ENCODE measurements at regions not wholly inside any gene's neighbourhood (a gene's known extent, or its start where the extent isn't known, plus 50 kb on each side); places are given as distances from the start of the nearest gene placed in this dataset.
"Not testable (repeated sequence)": the region's sequence is repeated elsewhere in the genome, so short reads cannot be mapped to it uniquely, and the experiment has no call there.

DNA sequence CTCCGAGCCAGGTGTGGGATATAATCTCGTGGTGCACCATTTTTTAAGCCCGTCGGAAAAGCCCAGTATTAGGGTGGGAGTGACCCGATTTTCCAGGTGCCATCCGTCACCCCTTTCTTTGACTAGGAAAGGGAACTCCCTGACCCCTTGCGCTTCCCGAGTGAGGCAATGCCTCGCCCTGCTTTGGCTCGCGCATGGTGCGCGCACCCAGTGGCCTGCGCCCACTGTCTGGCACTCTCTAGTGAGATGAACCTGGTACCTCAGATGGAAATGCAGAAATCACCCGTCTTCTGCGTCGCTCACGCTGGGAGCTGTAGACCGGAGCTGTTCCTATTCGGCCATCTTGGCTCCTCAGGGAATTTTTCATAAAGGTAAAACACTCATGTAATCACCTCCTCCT, 63.9 kb downstream of the RWDD3 start:
- not testable (repeated sequence) for H3K27me3 ChIP-seq, H3K36me3 ChIP-seq, H3K9me3 ChIP-seq, H3K4me3 ChIP-seq, DNase-seq

DNA sequence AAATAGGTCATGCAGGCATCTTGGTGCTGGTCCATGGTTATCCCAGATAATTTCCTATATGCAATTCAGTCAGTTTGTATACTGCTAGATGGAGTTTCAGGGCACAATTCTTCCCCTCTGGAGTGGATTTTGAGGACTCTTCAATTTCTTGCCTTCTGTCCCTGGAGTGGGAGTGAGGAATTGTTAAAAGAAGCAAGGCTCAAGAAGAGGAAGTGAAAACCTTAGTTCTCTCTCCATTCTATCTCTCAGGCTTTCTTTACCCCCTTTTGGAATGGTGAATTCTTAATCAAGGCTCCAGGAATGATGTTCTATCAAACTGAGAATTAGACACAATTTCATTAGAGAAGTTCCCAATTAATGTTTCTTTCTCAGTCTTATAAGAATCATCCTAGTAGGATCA, 67.1 kb downstream of the RWDD3 start:
- Histone ChIP-seq H3K4me3 (no peak overlapping the region), H3K9me3 (no peaks in the 10 kb centered on the region), H3K27me3 (no peaks in the 10 kb centered on the region; the same call in 1 of the 2 replicates), H3K36me3 (no peaks in the 10 kb centered on the region)
- DNase-seq = no peak

DNA sequence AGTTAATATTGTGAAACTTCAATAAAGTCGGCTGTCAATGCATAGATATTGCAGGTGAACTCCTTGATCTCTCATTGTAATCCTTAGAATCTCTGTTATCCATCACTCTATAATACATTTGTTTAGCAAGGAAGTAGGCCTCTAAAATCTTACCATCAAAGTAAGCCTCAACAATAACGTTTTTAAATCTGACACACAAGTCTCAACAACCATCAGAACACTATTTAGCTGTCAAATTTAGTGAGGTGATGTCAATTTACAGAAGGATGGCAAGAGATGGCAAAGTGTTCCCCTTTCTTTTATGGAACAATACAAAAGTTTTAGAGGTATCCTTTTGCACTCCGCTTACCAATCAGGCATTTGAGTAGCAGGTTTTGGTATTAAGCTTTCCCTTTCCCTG, 67.6 kb downstream of the RWDD3 start:
- no peak for DNase-seq
- H3K4me3 ChIP-seq = no peak overlapping the region
- H3K9me3 ChIP-seq = no peaks in the 10 kb centered on the region
- H3K36me3 ChIP-seq = no peaks in the 10 kb centered on the region
- H3K27me3 ChIP-seq = no peaks in the 10 kb centered on the region; the same call in 1 of the 2 replicates

DNA sequence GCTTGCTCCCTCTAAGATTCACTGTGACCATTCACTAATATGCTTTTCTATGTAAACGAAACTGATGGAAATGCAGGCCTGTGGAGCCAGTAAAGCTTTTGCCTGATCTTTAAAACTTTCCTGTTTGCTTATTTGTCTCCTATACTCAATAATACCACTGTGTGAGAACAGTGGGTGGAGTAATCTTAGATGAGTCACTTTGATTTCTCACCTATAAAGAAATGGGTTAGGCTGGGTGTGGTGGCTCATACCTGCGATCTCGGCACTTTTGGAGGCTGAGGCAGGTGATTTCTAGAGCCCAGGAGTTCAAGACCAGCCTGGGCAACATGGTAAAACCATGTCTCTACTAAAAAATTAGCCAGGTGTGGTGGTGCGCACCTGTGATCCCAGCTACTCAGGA, 70.8 kb downstream of the RWDD3 start:
- H3K36me3 ChIP-seq = no peaks in the 10 kb centered on the region
- DNase-seq = no peak
- no peak overlapping the region for H3K4me3 ChIP-seq
- peaks cover 9% of the 10 kb centered on the region for H3K27me3 ChIP-seq
- H3K9me3 ChIP-seq = no peaks in the 10 kb centered on the region

DNA sequence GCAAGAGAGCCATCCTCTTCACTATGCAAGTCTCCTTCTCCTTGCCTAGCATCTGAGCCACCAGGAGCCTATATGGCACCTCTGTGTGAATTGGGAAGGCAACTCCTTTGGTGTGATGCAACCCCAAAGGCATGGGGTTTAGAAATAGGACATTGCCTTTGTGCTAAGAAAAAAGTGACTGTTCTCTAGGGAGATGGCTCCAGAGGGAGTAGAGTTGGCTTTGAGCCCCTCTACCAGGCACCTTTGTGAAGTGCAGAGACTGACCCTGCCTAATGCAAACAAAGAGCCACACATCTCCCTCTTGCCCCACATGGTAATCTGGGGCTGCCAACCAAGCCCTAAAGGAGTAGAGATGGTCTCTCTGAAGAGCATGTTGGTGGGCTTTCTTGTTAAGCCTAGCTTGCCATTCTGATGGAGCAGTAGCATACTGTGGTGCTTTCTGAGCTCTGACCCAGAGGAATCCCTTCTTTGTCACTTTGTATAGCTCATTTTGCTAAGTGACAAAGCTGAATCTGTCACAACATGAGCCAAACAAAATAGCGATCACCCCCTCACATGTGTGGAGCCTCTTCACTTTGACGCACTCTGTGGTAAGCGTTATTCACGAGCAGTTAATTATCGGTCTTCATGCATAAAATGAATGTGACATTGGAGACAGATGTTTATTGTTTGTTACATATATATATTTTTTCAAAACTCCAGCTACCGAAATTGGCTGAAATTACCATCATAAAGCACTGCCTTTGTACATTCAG, 74.4 kb downstream of the RWDD3 start:
- no peak for DNase-seq
- Histone ChIP-seq H3K36me3 (no peaks in the 10 kb centered on the region), H3K9me3 (no peaks in the 10 kb centered on the region), H3K4me3 (no peak overlapping the region), H3K27me3 (peaks cover 9% of the 10 kb centered on the region)

DNA sequence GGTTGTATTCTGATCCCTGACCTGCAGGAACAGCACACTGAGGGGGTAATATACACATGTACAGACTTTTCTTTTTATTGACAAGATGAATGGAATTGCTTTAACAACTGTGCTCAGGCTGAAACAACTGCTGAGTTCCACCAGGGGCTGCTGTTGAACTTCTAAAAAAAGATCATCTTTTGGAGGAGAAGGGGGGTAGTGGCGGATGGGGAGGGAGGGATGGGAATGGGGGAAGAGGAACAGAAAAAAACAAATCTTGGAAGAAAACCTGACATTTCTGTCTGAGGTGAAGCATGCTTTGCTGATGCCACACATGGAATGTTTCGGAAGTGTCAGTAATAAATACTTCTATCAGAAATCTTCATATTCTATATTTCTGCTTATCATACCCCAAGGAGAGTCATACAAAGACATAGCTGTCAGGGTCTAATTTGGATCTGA, 75.0 kb downstream of the RWDD3 start:
- H3K27me3 ChIP-seq = peaks cover 9% of the 10 kb centered on the region
- H3K9me3 ChIP-seq = no peaks in the 10 kb centered on the region
- H3K36me3 ChIP-seq = no peaks in the 10 kb centered on the region
- no peak overlapping the region for H3K4me3 ChIP-seq
- no peak for DNase-seq

DNA sequence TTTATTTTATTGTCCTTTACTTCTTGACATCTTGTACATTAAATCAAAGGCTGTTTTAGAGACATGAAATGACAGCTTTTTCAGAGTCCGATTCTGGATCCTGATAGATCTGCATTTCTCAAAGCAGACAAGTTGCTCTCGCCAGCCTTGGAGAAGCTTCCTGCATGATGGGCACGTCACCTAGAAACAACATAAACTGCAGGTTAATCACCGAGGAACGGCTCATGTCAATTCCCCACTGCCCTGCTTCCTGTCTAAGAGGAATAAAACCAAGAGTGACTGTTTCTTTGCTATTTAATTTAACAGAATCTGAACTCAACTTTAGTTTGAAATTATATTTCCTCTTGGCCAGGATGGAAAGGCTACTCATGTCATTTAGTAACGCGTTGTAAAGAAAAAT, 77.0 kb downstream of the RWDD3 start:
- DNase-seq = no peak
- Histone ChIP-seq H3K27me3 (peaks cover 9% of the 10 kb centered on the region), H3K36me3 (no peaks in the 10 kb centered on the region), H3K4me3 (no peak overlapping the region), H3K9me3 (no peaks in the 10 kb centered on the region)

DNA sequence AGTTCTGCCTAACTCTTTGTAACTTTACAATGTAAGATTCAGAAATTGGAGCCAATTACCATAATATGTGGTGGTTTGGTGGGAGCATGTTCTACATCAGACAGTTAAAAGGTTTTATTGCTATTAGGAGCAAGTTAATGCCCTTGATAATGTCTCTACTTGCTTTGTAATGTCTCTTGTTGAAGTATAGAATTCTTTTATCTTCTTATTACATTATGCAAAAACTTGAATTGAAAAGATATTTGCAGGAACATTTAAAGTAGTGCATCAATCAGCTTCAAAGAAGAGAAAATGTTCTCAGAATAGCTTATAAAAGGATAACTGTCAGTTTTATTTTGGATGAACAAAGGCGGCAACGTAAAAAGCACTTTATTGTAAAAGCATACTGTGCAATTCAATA, 77.8 kb downstream of the RWDD3 start:
- no peak for DNase-seq
- H3K36me3 ChIP-seq = no peaks in the 10 kb centered on the region
- no peak overlapping the region for H3K4me3 ChIP-seq
- peaks cover 9% of the 10 kb centered on the region for H3K27me3 ChIP-seq
- no peaks in the 10 kb centered on the region for H3K9me3 ChIP-seq

DNA sequence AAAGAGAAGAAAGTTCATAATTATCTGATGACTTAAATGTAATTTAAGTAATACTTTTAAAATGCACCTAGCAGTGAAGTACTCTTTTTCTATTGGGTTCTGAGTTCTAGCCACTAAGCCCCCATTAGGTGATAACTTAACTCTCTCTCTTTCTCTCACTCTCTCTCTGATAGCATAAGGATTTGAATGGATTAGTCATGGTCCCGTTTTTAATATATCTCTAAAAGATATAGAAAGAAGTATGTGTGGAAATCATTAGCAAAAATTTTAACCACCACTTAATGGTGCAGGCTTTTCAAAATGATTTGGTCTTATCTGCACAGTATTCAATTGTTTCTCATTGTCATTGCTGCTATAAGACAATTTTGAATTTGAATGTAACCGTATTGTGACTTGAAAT, 78.2 kb downstream of the RWDD3 start:
- Histone ChIP-seq H3K9me3 (no peaks in the 10 kb centered on the region), H3K27me3 (peaks cover 9% of the 10 kb centered on the region), H3K4me3 (no peak overlapping the region), H3K36me3 (no peaks in the 10 kb centered on the region)
- DNase-seq = no peak

DNA sequence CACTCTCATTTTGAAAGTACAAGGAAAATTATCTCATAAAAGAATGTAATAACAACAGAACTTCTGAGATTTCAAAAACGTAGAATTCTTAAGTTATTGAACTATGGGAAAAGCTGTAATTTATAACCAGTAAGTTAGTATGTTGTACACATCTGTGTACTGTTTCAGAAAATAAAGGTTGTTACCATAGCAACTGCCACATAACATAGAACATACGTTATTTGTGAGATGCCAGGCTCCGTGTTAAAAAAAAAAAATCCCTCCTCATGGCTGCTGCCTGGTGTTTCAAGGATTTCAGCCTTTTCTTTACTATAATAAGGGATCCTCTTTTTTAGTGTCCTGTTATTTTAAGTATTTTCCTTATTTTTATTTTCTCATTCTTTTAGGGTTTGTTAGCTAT, 79.5 kb downstream of the RWDD3 start:
- no peak for DNase-seq
- no peaks in the 10 kb centered on the region for H3K9me3 ChIP-seq
- H3K4me3 ChIP-seq = no peak overlapping the region
- no peaks in the 10 kb centered on the region for H3K36me3 ChIP-seq
- peaks cover 6% of the 10 kb centered on the region; the same call in 1 of the 2 replicates for H3K27me3 ChIP-seq

DNA sequence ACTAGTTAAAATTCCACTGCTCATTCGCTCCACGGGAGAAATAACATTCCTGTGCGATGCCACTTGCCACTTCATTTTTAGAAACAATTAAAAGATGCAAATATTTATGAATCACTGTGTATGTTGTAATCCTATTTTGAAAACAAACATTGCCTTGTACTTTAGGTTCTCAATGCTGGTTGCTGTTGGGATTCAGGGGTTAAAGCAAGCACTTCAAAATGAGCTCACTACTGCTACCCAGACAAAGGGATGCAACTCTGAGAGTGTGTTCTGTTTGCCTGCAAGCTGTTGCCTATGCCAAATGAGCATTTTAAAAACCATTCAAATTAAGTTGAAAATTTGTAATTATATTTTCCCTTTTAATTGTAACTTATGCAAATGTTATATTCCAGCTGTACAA, 87.5 kb downstream of the RWDD3 start:
- no peaks in the 10 kb centered on the region for H3K36me3 ChIP-seq
- no peaks in the 10 kb centered on the region for H3K9me3 ChIP-seq
- H3K27me3 ChIP-seq = no peaks in the 10 kb centered on the region; the same call in none of the 2 replicates
- no peak overlapping the region for H3K4me3 ChIP-seq
- no peak for DNase-seq

DNA sequence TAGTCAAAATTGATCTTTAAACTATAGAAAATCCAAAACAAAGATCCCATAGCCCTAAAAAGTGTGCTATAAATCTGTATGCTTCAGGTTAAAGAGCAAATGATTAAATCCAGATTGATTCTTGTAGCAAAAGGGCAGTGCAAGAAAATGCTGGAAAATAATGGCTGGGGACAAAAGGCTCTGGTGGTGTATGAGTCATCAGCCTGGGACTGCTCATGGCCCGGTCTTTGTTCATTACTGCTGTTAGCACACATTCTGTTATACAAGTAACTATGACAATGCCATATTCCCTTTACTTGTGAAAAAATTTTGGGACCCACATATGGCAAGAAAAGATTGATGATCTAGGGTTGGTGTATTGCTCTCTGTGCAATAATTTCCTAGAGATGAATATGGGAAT, 89.1 kb downstream of the RWDD3 start:
- Histone ChIP-seq H3K9me3 (no peaks in the 10 kb centered on the region), H3K27me3 (no peaks in the 10 kb centered on the region; the same call in none of the 2 replicates), H3K4me3 (no peak overlapping the region), H3K36me3 (no peaks in the 10 kb centered on the region)
- DNase-seq = no peak

DNA sequence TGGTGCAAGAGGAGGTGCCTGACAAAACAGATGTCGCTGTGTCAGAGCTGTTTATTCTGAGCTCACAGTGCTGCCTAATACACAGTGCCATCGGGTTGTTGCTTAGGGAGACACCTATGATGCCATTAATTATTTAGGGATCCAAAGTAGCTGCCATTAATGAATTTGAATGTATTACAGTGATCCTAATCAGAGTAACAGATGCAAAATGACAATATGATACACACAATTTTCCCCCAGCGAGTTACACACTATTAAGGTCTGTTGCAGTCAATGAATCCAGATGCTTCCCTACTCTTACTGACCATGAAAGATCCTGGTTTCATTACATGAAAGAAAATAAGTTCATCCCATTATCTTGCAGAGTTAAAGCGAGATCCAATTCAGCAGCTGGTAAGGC, 91.3 kb downstream of the RWDD3 start:
- DNase-seq = no peak
- Histone ChIP-seq H3K4me3 (no peak overlapping the region), H3K9me3 (no peaks in the 10 kb centered on the region), H3K27me3 (no peaks in the 10 kb centered on the region; the same call in 1 of the 2 replicates), H3K36me3 (no peaks in the 10 kb centered on the region)

DNA sequence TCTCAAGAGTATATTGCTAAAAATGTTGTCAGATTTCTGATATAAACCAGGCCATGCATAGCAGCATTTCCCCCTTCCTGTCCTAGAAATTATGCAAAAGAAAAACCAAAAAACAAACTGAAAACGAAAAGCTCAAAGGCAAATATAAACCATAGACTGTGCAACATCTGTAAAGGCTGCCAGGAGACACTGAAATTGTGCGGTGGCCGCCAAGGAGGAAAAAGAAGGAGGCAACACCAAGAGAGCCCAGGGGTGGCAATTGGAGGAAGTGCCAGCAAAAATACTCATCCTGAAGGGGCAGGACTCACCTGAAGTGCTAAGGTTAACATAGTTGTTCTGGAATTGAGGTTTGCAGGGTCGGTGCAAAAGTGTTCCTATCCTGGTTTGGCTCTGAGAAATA, 92.0 kb downstream of the RWDD3 start:
- no peaks in the 10 kb centered on the region for H3K9me3 ChIP-seq
- H3K27me3 ChIP-seq = no peaks in the 10 kb centered on the region; the same call in 1 of the 2 replicates
- no peaks in the 10 kb centered on the region for H3K36me3 ChIP-seq
- no peak overlapping the region for H3K4me3 ChIP-seq
- no peak for DNase-seq

DNA sequence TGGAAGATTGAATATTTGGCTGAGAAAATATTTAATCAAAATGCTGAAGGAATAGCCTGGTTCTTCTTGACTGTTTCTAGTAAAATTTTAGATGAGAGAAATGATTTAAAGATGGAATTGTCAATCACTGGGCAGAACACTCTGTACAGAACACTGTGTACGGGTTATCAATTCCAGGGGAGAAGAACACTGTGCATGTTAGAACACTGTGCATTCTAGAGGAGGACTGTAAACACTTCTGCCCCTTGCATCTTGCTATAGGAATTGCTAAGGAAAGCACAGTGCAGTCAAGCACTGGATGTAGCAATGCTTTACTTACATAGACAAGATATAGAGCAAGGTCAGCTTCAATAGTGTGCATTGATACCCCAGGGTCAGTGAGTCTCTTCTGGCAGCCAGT, 98.7 kb downstream of the RWDD3 start:
- no peaks in the 10 kb centered on the region for H3K9me3 ChIP-seq
- no peak for DNase-seq

DNA sequence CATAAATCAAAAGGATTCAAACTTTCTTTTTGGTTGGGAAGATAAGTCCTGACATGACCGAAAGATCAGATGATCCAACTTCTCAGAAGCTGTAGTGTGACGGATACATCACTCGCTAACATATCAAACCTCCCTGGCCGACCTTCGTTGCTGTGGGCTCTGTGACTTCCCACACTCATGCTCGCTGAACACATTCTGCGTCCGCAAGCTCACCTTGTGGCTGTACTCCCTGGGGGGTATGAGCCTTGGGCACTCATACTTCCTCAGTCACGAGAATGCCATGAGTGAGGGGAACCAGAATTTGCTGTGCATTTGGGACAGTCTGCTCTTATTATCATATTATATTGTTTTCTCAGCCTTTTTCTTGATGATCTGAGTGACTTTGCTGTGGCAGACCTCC, 105.4 kb downstream of the RWDD3 start:
- H3K4me3 ChIP-seq = no peak overlapping the region
- H3K36me3 ChIP-seq = no peaks in the 10 kb centered on the region
- no peak for DNase-seq
- H3K27me3 ChIP-seq = 0 out of 2 replicates have a peak, but pooled peaks cover 4% of the 10 kb centered on the region
- no peaks in the 10 kb centered on the region for H3K9me3 ChIP-seq

More for the DNA sequence above, 98.7 kb downstream of the RWDD3 start:
- Histone ChIP-seq H3K27me3 (0 out of 2 replicates have a peak, but pooled peaks cover 2% of the 10 kb centered on the region), H3K4me3 (no peak overlapping the region), H3K36me3 (no peaks in the 10 kb centered on the region)

DNA sequence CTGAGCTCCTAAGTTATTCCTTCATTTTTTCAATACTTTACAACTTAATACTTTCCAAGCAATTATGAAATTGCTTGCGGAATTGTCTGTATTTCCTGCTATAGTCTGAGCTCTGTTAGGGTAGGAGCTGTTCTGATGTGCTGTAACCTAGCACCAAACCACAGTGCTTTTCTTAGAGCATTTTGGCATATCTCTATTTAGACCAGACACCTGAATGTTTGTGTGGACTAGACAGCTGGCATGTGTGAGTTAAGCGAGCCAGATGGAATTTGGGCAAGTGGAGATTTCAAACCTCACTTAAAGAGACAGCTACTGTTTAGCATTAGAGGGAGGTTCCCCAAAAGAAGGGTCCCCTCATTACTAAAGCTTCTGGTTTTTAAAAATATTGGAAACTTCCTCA, 106.1 kb downstream of the RWDD3 start:
- Histone ChIP-seq H3K4me3 (no peak overlapping the region), H3K9me3 (no peaks in the 10 kb centered on the region), H3K36me3 (no peaks in the 10 kb centered on the region), H3K27me3 (0 out of 2 replicates have a peak, but pooled peaks cover 4% of the 10 kb centered on the region)
- no peak for DNase-seq

DNA sequence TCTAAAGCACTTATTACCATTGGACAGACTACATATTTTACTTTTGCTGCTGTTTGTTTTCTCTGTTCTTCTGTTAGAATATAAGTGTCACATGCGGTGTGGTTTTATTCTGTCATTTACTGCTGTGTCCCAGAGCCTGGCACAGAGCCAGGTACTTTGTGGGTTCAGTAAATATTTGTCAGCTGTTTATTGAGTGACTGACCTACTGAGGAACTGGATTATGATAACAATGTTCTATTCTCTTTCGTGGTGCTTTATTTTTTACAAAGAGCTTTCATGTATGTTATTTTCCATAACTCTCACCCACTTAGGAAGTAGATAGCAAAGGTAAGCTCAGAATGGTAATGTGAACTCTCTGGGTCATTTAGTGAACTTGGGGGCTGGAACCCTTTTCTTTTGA, 118.8 kb downstream of the RWDD3 start:
- no peak for DNase-seq

More for the DNA sequence above, 118.8 kb downstream of the RWDD3 start:
- Histone ChIP-seq H3K36me3 (no peaks in the 10 kb centered on the region), H3K27me3 (peaks cover 9% of the 10 kb centered on the region), H3K9me3 (no peaks in the 10 kb centered on the region), H3K4me3 (no peak overlapping the region)

Data from MG63 (cell line).